ENCODE measurements at regions not wholly inside any gene's neighbourhood (a gene's known extent, or its start where the extent isn't known, plus 50 kb on each side); places are given as distances from the start of the nearest gene placed in this dataset.

DNA sequence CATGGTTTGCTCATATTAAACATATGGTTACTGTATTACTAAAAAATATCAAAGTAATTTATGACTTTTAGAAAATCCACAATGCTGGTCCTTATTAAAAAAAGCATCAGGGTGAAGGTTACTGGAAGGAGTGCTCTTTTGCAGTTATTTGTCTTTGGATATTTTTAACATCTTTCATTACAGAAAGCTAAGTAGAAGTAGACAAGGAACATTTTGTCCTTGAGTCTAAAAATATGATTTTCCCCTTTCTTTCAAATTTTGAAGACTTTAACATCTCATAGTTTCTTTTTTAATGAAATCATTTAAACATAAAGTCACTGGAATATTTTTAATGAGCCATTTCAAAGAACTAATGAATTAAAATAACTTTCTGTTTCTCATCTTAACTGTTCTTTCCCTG is 110.1 kb upstream of the TNS3 start:
- no peak for DNase-seq (ENCODE audit: low read depth)

DNA sequence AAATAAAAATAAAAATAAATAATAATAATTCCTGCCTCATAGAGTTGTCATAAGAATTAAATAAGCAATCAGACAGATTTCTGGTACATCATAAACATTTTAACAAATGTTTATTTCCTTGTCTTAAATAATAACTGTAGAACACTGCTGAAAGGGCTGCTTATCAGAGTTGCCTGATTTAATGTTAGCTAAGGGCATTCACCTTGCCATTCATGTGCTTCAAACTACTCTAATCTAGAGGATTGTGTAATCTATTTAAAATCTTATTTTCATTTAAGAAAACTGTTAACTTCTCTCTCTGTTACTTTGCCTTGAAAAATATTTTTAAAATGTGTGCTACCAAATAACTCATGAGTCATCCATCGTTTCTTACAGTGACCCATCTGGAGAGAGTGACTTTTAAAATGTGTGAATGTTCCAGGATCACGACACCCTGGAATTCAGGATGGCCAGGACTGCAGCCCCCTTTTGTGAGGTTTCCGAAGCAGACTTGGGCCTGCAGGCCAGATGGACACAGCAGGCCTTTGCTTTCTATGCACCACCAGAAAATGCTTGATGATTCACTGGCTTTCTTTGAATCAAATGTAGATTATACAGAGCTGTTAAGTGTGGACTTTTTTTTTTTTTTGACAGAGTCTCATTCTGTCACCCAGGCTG is 109.1 kb upstream of the TNS3 start:
- DNase-seq (ENCODE audit: low read depth) = peak; percentile 69

DNA sequence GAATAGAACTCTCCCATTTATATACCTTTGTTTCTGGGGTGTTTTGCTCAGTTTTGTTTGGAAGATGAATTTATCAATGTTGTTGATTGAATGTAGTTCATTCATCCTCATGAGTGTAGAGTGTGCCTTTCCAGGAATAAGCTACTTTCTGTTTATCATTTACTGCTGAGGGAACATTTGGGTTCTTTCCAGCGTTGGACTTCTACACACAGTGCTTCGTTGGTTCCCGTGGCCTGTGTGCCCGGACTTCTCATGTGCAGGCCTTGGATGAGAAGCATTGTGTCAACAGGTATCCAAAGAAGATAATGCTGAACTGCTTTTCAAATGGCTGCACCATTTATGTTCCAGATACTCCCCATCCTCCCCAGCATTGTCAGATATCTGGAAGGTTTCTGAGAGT is 107.6 kb upstream of the TNS3 start:
- no peak for DNase-seq (ENCODE audit: low read depth)

DNA sequence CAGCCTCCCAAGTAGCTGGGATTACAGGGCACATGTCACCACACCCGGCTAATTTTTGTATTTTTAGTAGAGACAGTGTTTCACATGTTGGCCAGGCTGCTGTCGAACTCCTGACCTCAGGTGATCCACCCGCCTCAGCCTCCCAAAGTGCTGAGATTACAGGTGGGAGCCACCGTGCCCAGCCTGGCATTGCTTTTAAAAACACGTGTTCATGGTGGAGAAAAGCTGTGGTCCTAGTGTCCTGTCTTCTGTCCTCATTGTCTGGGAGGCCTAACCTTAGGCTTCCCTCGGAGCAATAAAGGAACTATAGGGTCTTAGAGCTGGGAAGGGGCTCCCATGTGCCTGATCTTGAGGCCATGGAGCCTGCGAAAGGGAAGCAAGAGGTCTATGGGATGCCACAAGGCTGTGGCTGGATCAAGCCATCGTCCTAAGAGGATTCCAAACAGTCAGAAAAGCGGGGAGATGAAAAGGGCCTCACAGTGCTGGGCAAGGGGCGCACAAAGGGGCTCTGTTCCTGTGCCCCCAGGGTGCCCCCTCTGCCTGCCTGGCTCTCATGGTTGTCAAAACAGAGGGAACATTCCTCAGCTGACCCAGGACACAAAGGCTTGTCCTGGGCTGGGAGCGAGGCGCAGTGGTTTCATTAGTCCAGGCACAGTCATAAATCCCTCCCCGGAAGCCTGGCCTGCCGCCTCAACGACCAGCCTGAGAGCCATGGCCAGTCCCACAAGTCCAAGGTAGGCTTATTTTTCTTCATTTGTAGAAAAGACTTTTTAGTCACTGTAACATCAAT is 106.6 kb upstream of the TNS3 start:
- no peak for DNase-seq (ENCODE audit: low read depth)

DNA sequence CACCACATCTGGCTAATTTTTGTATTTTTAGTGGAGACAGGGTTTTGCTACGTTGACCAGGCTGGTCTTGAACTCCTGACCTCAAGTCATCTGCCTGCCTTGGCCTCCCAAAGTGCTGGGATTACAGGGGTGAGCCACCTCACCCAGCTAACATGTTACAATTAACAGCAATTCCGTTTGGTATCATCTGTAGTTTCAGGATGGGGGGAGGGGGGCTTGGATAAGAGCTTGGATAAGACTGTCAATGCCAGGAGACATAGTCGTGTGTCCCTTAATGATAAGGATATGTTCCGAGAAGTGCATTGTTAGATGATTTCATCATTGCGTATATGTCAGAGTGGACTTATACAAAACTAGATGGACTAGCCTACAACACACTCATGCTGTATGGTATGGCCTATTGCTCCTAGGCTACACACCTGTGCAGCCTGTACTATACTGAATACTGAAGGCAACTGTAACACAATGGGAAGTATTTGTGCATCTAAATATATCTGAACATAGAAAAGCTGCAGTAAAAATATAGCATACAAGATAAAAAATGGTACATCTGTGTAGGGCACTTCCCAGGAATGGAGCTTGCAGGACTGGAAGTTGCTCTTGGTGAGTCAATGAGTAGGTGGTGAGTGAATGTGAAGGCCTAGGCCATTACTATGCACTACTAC is 103.9 kb upstream of the TNS3 start:
- DNase-seq (ENCODE audit: low read depth) = no peak

DNA sequence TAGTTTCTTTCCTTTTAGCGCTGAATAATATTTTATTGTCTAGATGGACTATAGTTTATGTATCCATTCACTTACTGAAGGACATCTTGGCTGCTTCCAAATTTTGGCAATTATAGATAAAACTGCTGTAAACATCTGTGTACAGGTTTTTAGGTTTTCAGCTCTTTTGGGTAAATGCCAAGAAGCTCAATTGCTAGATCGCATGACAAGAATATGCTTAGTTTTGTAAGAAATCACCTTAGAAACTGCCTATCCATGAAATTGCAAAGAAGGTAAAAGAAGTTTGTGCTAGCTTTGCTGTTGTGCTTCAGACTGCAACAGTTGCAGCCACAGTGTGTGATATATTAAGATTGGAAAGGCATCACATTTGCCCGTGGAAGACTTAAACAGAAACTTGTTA is 103.2 kb upstream of the TNS3 start:
- DNase-seq (ENCODE audit: low read depth) = no peak

DNA sequence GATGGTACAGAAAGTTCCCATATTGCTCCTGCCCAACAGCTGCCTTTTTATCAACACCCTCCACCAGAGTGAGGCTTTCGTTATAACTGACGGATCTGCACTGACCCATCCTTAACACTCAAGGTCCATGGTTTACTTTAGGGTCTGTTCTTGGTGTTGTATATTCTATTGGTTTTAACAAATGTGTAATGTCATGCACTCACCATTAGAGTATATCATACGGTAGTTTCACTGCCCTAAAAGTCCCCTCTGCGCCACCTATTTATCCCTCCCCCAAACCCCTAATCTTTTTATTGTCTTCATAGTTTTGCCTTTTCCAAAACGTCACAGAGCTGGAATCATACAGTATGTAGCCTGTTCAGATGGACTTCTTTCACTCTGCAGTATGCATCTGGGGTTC is 102.8 kb upstream of the TNS3 start:
- DNase-seq (ENCODE audit: low read depth) = no peak

DNA sequence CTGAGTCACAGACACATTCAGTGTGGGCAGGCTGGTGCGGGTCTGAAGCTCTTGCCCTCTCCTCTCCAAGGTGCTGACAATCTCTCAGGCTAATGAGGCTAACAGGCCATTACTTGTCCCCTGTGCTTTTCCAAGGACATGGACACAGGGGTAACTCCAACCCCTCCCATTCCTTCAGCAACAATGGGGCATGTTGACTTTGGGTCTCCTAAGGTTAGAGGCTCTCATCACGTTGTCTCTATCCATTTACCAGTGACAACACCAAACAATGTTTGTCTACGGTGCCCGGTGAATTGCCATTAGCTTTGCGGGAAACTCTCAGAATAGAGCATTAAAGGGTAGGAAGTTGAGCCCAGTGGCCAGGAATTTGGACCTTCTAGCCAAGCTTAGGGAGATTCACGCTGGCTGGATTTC is 101.6 kb upstream of the TNS3 start:
- no peak for DNase-seq (ENCODE audit: low read depth)

DNA sequence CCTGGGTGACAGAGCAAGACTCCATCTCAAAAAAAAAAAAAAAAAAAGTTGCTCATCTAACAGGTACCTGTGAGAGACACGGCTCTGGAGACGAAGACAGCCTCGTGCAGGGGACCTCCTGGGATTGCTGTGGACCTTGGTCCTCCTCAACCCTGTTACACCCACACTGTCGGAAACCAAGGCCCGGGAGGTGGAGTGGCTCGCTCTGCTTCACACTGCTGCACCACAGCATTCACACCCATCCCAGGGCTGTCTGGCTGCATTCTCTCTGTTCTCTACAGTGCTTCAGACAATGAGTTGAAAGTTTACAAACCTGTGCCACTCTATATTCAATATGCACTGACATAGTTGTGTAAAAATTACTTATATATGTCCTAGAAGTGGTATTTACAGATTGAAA is 101.0 kb upstream of the TNS3 start:
- no peak for DNase-seq (ENCODE audit: low read depth)

DNA sequence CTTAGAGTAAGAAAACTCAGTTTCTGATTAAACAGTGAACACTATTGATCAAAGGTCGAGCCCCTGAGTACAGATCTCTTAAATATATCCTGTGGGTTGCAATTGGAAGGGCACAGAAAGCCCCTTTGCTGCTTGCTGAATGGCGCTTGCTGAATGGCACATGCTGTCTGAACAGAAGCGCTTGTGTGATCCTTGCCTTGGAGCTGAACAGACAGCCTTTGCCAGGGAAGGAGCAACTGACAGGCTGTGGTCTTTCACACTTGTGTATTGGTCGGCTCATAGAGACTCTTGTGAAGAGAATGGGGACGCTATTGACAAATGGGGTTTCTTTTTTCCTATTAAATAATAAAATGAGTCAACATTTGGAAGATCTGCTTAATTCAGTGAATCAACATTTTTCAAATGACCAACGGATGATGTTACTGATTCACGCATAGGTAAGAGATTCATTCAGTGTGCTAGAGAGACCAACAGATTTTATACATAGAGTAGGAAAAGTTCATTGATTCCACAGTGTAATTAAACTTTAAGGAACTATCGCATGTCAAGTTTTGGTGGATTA is 99.4 kb upstream of the TNS3 start:
- peak; percentile 33 for DNase-seq (ENCODE audit: low read depth)

DNA sequence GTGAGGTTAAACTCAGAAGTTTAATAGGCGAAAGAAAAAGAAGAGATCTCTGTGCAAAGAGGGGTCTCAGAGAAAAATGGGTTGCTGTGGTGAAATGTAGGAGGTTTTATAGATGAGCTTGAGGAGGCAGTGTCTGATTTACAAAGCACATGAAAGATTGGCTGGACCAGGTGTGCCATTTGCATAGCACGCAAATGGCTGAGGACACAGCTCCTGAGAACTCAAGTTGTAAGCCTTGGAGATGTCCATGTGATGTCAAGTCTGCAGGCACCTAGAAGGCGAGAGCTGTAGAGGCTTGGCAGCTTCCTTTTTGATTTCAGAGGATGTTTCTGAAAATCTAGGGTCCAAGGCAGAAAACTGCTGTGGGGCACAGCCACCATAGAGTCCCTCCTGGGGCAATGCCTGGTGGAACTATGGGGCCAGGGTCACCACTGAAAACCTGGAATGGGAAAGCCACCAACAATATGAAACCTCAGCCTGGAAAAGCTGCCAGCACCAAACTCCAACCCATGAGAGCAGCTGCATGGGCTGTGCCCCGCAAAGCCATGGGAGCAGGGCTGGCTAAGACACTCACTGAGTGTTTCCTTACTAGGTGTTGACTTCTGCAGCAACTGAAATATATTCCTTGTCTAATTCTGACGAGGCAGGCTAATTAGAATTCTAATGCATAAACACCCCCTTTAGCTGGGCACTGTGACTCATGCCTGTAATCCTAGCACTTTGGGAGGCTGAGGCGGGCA is 96.9 kb upstream of the TNS3 start:
- DNase-seq (ENCODE audit: low read depth) = peak; percentile 65

DNA sequence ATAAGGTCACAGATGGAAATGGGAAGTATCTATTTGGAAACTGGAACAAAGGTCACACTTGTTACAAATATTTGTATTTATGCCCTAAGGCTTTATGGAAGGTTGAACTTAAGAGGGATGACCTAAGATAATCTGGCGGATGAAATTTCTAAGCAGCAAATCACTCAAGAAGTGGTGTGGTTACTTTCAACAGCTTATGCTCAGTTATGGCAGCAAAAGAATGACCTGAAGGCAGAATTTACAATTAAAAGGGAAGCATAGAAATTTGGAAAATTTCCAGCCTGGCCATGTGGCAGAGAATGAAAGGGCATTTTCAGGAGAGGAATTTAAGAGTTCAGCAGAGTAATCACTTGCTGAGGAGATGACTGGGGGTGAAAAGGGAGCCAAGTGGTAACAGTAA is 95.8 kb upstream of the TNS3 start:
- peak; percentile 99 for DNase-seq (ENCODE audit: low read depth)

DNA sequence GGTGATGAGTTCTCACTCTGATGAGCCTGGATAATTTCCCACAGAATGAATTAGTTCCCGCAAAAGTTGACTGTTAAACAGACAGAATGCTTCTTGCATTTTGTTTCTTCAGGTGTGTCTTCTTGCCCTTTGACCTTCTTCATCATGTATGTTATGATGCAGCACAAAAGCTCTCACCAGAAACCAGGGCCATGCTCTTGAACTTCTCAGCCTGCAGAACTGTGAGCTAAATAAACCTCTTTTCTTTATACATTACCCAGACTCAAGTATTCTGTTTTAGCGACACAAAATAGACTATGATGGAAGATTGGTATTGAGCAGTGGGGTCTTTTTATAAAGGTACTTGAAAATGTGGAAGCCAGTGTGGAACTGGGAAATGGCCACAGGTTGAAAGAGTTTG is 95.2 kb upstream of the TNS3 start:
- DNase-seq (ENCODE audit: low read depth) = no peak

DNA sequence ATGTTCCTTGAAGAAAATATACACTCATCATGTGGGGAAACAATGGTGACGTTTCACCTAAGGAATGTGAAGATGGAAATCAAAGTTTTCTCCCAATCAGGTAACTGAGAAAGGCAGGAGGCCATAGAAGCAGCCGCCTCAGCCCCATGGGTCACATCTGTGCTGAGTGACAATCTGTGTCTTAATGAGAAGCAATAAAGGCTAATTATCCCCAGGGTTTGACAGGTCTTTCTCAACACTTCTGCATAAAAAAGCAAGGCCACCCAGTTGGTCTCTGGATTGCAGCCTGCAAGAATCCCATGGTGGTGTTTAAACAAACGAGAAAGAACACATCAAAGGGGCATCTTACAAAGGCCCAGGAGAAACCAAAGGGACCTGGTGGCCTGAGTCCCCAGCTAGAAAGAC is 91.1 kb upstream of the TNS3 start:
- peak; percentile 60 for DNase-seq (ENCODE audit: low read depth)

DNA sequence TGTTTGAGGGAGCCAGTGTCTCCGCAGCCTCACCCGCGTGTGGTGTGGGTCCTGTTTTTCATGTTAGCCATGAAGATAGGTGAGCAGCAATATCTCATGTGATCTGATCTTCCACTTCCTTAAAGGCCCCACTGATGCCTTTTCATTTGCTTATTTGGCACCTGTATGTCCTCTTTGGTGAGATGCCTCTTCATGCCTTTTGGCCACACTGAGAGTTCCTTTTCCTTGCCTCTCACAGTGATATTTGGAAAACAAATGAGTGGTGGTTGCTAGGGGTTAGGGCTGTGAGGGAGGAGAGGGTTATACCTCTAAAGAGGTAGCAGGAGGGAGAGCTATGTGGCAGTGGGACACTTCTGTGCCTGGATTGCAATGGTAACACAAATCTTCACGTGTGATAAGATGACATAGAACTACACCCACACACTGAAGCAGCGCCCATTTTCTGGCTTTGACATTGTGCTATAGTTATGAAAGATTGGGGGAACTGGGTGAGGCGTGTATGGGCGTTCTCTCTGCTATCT is 90.4 kb upstream of the TNS3 start:
- DNase-seq (ENCODE audit: low read depth) = no peak

DNA sequence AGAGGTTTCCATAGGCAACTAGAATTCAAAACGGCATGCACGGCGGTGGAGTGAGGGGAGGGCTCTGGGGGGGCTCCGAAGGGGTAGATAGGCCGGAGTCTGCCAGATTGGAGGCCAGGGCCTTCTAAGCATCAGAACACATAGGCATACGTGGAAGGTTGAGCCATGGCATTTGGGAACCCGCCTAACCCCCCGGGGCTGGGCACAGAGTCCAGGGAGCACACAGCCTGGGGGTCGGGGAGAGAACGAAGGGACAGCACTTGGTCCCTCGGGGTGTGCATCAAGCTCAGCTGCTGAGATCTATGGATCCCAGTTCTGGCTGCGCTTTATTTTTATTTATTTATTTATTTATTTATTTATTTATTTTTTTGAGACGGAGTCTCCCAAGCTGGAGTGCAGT is 89.4 kb upstream of the TNS3 start:
- no peak for DNase-seq (ENCODE audit: low read depth)

DNA sequence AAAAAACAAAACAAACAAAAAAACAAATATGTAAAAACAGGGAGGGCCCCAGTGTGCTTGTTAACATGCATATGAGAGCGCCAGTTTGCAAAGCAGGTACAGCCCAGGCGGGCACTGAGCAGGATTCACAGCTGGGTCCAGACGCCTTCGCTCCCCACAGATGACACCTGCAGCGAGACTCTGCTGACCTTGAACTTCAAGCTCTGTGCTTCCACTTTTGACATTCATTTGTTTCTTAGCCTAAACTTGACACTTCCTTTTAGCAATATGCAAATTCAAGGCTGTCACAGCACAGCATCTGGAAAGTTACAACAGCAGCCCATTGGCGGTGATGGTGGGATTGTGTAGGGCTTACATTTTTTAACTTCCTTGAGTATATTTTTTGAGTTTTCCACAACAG is 88.8 kb upstream of the TNS3 start:
- no peak for DNase-seq (ENCODE audit: low read depth)

DNA sequence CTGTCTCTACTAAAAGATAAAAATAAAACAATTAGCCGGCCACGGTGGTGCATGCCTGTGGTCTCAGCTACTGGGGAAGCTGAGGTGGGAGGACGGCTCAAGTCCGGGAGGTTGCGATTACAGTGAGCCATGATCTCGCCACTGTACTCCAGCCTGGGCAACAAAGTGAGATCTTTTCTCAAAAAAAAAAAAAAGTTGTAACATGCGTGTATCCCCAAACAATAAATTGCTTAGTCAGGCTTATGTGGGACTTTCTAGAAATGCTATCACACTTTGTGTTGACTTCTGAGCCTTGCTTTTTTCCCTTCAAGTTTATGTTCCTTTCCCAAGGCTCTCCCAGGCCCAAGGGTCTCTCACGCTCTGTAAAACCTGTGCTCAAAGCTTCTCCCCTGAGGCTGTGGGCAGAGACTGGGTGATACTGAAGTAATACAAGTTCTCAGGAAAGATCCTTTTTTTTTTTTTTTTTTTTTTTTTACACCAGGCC is 88.0 kb upstream of the TNS3 start:
- no peak for DNase-seq (ENCODE audit: low read depth)

DNA sequence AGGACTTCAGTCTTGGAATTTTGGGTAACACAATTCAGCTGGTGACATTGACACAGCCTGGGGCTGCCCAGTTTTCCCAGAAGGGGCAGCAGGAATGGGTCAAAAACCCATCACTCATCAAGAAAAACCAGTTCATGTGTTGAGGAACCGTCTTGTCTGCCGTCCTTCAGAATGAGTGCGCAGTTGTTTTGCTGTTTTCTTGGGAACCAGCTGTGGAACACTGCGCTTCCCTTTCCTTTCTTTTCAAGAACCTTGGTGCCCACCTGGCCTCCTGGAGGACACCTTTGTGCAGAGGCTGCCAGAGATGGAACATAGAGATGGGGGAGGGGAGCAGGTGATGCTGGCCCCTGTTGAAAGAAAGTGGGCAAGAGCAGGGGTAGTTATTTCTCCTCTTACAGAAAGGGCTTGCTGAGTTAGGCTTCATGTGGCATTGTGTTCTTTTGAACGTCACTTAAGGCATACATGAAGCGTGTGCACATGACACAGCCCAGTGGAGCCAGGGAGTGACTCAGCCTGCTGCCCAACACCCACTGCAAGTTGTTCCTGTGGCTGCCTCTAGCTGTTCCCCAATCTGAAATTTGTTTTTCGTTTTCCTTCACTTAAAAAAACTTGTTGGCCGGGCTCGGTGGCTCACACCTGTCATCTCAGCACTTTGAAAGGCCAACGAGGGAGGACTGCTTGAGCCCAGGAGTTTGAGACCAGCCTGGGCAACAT is 87.4 kb upstream of the TNS3 start:
- peak; percentile 96 for DNase-seq (ENCODE audit: low read depth)

DNA sequence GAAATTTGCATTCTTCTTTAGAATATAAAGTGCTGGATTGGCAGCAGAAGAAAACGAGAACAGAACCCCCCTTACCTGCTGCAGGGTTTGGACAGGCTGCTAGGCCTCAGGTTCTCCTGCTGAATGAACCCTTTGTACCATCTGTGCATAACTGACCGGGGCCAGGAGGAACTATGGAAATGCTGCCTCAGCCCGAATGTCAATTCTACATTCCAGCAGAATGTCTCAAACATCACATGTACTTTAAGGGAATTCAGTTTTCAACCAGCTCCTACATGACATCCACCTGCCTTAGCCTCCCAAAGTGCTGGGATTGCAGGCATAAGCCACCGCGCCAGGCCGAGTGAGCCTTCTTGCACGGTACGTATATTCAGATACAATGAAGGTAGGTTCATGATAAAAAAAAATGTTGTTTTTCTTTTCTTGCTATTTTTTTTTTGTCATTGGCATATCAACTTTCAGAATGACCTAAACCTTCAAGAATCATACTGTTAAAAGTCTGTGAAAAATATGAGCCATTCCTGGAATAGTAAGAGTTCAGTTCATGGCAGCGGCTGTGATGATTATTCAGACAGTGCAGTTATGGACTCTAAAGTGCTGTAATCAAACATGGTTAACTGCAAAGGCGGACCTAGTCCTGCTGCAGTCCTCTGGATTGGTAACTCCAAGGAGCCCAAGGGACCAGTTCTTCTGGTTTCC is 84.4 kb upstream of the TNS3 start:
- peak; percentile 45 for DNase-seq (ENCODE audit: low read depth)

Data from M059J (cell line).